HL-60 (cell line): ENCODE measurements at regions not wholly inside any gene's neighbourhood (a gene's known extent, or its start where the extent isn't known, plus 50 kb on each side); places are given as distances from the start of the nearest gene placed in this dataset.

Source experiments
- CTCF ChIP-seq: IDR thresholded peaks from one replicate; pipeline ENCODE4 v1.5.1; 2011; ENCODE audit warnings: low read length, control low read depth, inconsistent platforms; ENCODE audit not compliant: insufficient read depth
- GABPA ChIP-seq: IDR thresholded peaks from 2 replicates; pipeline ENCODE4 v1.6.1; 2012; ENCODE audit warnings: low read depth
- POLR2AphosphoS5 ChIP-seq: IDR thresholded peaks from 2 replicates; pipeline ENCODE4 v1.6.1; 2012; ENCODE audit warnings: low read depth
- REST ChIP-seq: IDR thresholded peaks from 2 replicates; pipeline ENCODE4 v1.6.1; 2012; ENCODE audit warnings: low read depth; ENCODE audit not compliant: insufficient replicate concordance
- SPI1 ChIP-seq: IDR thresholded peaks from 2 replicates; pipeline ENCODE4 v1.6.1; 2012; ENCODE audit warnings: low read depth, mild to moderate bottlenecking, borderline replicate concordance

- TF ChIP-seq CTCF (no peak), GABPA (no peak), POLR2AphosphoS5 (no peak), REST (no peak), SPI1 (no peak)
Observed at GRCh38 chr3:177461765-177462164, 264.5 kb upstream of the TBL1XR1 start.
